Skeletal muscle satellite cell (primary cell): ENCODE measurements at regions not wholly inside any gene's neighbourhood (a gene's known extent, or its start where the extent isn't known, plus 50 kb on each side); places are given as distances from the start of the nearest gene placed in this dataset.
"Not testable (repeated sequence)": the region's sequence is repeated elsewhere in the genome, so short reads cannot be mapped to it uniquely, and the experiment has no call there.

Experiments
- H3K27me3 ChIP-seq: 2 replicates; pipeline ENCODE4 v1.7.0; 2013; ENCODE audit warnings: low read length; ENCODE audit not compliant: control insufficient read depth, insufficient read depth
- H3K36me3 ChIP-seq: 2 replicates; pipeline ENCODE4 v1.7.0; 2013; ENCODE audit warnings: mild to moderate bottlenecking, control low read depth, low read length; ENCODE audit not compliant: insufficient read depth
- H3K4me1 ChIP-seq: 2 replicates; pipeline ENCODE4 v1.7.0; 2013; ENCODE audit warnings: low read length; ENCODE audit not compliant: control insufficient read depth, insufficient read depth
- H3K4me2 ChIP-seq: 2 replicates; pipeline ENCODE4 v1.7.0; 2013; ENCODE audit warnings: mild to moderate bottlenecking, low read length
- H3K4me3 ChIP-seq: 2 replicates; pipeline ENCODE4 v1.7.0; 2013; ENCODE audit warnings: low read length
- H3K9ac ChIP-seq: 2 replicates; pipeline ENCODE4 v1.7.0; 2013; ENCODE audit warnings: mild to moderate bottlenecking, low read depth, low read length, moderate library complexity
- H3K9me3 ChIP-seq: replicated peaks from 2 replicates; pipeline ENCODE4 v1.7.0; 2013; ENCODE audit warnings: mild to moderate bottlenecking, control low read depth, low read length

DNA sequence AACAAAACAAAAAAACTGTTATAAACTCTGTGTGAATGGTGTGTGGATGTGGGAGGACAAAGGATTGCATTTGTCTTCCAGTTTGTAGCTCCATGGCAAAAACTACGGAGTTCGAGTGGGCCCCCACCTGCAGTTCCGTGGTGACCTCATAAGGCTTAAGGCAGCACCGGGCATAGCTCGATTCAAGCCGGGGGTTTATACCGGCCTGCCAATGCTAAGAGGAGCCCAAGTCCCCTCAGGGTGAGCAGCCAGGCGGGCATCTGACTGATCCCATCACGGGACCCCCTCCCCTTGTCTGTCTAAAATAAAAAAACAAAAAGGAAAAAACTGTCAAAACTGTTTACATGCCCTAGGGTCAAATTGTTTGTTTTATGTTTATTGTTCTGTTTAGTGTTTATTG is 463.2 kb upstream of the HTR1E start:
- H3K4me1 ChIP-seq, result no peaks in the 10 kb centered on the region
- H3K9ac ChIP-seq, result no peak overlapping the region
- H3K4me2 ChIP-seq, result no peak overlapping the region
- H3K4me3 ChIP-seq, result no peak overlapping the region
- H3K36me3 ChIP-seq, result no peaks in the 10 kb centered on the region
- peaks cover 5% of the 10 kb centered on the region for H3K9me3 ChIP-seq
- no peaks in the 10 kb centered on the region for H3K27me3 ChIP-seq

DNA sequence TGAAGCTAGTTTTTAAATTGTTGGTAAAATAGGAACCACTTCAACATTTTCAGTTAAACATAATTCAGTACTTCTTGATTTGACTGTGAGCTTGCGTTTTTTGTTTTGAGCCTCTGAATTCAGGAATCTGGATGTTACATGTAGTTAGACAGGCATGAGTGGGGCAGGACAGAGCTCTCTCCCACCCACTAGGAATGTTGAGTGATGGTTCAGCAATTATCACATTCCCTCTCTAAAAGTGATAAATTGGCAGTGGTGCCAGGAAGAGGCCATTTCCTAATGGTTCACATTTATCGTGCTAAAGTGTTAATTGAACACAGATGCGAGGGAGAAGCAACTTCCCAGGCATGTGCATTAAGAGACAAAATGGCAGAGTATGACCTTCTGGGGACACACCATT is 465.5 kb upstream of the HTR1E start:
- no peaks in the 10 kb centered on the region for H3K27me3 ChIP-seq
- no peak overlapping the region for H3K4me3 ChIP-seq
- peaks cover 5% of the 10 kb centered on the region for H3K9me3 ChIP-seq
- no peaks in the 10 kb centered on the region for H3K36me3 ChIP-seq
- no peak overlapping the region for H3K4me2 ChIP-seq
- no peak overlapping the region for H3K9ac ChIP-seq
- no peaks in the 10 kb centered on the region for H3K4me1 ChIP-seq

DNA sequence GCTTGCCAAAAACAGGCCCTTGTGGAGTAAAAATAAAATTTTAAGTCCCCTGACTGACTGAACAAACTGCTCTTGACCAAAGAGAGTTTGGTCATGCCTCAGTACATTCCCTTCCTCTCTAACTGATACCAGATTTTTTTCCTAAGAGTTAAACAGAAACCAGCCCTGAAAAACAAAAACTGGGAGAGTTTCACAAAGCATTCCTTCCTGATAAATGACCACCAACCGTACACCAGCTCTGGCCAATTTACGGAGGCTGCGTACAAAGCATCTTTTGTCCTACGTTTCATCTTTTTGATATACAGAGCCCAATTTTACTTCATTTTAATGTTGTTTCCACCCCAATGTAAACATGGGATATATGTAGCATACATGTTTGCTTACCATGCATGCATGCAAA is 477.4 kb upstream of the HTR1E start:
- no peaks in the 10 kb centered on the region for H3K9me3 ChIP-seq
- H3K4me3 ChIP-seq, result no peak overlapping the region
- no peaks in the 10 kb centered on the region for H3K27me3 ChIP-seq
- H3K9ac ChIP-seq, result no peak overlapping the region
- H3K36me3 ChIP-seq, result no peaks in the 10 kb centered on the region
- H3K4me2 ChIP-seq, result no peak overlapping the region
- H3K4me1 ChIP-seq, result no peaks in the 10 kb centered on the region

DNA sequence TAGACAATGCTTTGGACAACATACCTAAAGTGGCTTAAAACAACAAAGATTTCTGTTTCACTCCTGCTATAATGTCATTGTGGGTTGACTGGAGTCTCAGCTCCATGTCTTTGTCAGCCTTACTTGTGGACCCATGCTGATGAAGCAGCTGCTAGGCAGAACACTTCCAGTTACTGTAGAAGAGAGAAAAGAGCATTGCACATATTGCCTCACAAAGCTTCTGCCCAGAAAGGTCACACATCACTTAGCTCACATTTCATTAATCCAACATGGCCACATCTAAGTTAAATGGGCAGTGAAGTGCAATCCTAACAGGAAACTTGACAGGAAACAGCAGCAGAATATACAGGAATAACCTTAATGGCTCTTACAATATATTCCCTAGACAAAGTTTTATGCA is 480.5 kb upstream of the HTR1E start:
- no peaks in the 10 kb centered on the region for H3K9me3 ChIP-seq
- no peaks in the 10 kb centered on the region for H3K4me1 ChIP-seq
- H3K4me2 ChIP-seq, result no peak overlapping the region
- no peak overlapping the region for H3K9ac ChIP-seq
- no peaks in the 10 kb centered on the region for H3K27me3 ChIP-seq
- no peaks in the 10 kb centered on the region for H3K36me3 ChIP-seq
- no peak overlapping the region for H3K4me3 ChIP-seq

DNA sequence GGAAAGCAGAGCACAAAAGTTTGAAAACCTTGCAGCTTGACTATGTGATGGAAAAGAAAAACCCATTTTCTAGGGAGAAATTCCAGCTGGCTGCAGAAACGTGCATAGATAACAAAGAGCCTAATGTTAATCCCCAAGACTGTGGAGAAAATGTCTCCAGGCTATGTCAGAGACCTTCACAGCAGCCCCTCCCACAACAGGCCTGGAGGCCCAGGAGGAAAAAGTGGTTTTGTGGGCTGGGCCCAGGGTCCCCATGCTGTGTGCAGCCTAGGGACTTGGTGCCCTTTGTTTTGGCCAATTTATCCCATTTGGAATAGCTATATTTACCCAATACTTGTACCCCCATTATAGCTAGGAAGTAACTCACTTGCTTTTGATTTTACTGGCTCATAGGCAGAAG is 484.1 kb upstream of the HTR1E start:
- no peak overlapping the region for H3K4me3 ChIP-seq
- H3K9me3 ChIP-seq, result no peaks in the 10 kb centered on the region
- H3K36me3 ChIP-seq, result no peaks in the 10 kb centered on the region
- no peak overlapping the region for H3K4me2 ChIP-seq
- H3K4me1 ChIP-seq, result no peaks in the 10 kb centered on the region
- H3K27me3 ChIP-seq, result no peaks in the 10 kb centered on the region
- H3K9ac ChIP-seq, result no peak overlapping the region

DNA sequence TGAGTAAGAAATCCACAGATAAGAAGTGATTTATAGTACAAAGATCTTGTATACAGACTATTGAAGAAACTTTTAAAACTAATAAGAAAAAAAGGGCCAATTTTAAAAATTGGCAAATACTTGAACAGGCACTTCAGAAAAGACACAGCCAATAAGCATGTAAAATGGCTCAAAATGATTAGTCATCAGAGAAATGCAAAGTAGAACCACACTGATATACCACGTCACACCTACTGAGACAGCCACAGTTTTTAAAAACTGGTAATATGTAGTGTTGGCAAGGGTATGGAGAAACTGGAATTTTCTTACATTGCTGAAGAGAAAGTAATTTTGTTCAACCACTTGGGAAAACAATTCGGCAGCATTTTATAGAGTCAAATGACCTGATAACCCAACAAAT is 488.9 kb upstream of the HTR1E start:
- no peaks in the 10 kb centered on the region for H3K27me3 ChIP-seq
- H3K4me3 ChIP-seq, result no peak overlapping the region
- no peak overlapping the region for H3K4me2 ChIP-seq
- no peaks in the 10 kb centered on the region for H3K4me1 ChIP-seq
- H3K36me3 ChIP-seq, result no peaks in the 10 kb centered on the region
- no peak overlapping the region for H3K9ac ChIP-seq
- no peaks in the 10 kb centered on the region for H3K9me3 ChIP-seq

DNA sequence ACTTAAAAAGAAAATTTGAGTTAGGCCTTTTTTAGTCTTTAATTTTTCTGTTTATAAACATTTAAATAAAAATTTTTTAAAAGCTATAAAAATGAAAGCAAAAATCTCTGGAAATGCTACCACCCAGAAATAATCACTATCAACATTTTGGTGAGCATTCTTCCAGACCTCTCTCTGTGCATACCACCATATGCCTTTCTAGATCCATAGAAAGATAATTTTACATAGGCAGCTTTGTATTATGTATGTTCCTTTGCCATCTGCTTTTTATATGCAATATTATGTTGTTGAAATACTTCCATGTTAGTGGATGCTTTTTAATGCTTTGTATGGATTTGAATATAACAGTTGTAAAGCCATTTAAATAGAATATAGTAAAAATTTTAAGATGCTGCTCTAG is 496.7 kb upstream of the HTR1E start:
- Histone ChIP-seq H3K27me3 (no peaks in the 10 kb centered on the region), H3K9me3 (no peaks in the 10 kb centered on the region), H3K4me3 (no peak overlapping the region)

DNA sequence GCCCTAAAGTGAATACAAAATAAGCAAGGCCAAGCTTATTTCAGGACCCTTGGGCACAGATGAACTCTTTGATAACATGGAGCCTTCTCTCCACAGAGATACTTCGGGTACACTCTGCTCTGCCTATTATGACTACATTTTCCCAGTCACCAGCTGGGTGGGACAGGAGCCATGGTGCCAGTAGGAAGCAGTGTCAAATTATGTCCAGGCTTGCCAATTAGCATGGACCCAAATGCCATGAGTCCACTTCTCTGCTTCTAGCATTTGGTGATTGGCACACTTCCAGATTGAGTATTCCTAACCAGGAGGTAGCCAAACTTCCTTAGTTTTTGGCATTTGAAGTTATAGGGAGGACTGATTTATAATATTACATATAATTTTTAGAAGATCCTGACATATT is 513.8 kb upstream of the HTR1E start:
- no peak overlapping the region for H3K4me2 ChIP-seq
- no peak overlapping the region for H3K4me3 ChIP-seq
- H3K9me3 ChIP-seq, result no peaks in the 10 kb centered on the region
- no peaks in the 10 kb centered on the region for H3K36me3 ChIP-seq
- no peaks in the 10 kb centered on the region for H3K4me1 ChIP-seq
- no peaks in the 10 kb centered on the region for H3K27me3 ChIP-seq
- no peak overlapping the region for H3K9ac ChIP-seq

More for the DNA sequence above, 496.7 kb upstream of the HTR1E start:
- H3K4me1 ChIP-seq, result no peaks in the 10 kb centered on the region
- H3K36me3 ChIP-seq, result no peaks in the 10 kb centered on the region
- H3K9ac ChIP-seq, result no peak overlapping the region
- no peak overlapping the region for H3K4me2 ChIP-seq

DNA sequence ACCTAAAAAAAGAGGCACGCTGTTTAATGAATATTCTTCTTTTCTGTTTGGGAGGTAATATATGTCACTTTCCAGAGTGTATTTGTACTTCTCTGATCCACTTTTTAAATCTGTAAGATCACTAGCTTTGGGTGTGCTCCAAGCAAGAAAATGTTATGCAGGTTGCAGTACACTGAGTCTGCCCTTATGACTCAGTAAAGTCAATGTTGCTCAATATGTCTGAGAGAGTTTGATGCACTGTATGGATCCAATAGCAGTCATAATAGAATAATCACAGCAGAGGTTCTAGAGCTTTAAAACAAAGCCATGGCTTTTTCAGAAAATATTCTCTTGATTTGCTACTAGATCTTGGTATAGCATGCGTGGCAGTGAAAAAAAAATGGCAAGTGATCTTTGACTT is 525.3 kb upstream of the HTR1E start:
- Histone ChIP-seq H3K4me3 (no peak overlapping the region), H3K4me1 (no peaks in the 10 kb centered on the region), H3K27me3 (no peaks in the 10 kb centered on the region), H3K36me3 (no peaks in the 10 kb centered on the region), H3K9me3 (no peaks in the 10 kb centered on the region), H3K9ac (no peak overlapping the region), H3K4me2 (no peak overlapping the region)

DNA sequence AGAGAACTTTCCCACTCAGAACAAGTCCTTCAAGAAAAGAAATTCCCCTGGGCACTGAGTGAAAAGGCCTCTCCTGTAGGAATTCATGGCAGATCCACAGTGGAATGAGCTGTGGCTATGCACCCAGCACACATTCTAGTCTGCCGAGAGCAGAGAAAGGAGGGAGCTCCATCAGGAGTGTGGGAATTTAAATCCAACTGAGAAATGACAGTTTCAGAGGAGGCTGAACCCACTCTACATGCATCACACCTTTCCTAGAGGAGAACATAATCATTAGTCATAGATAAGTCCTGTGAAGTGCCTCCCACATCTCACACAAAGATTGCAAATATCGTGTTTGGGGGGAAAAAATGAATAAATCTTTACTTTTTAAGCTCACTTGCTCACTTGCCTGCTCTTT is 530.2 kb upstream of the HTR1E start:
- no peaks in the 10 kb centered on the region for H3K27me3 ChIP-seq
- no peak overlapping the region for H3K9ac ChIP-seq
- peaks cover 4% of the 10 kb centered on the region for H3K9me3 ChIP-seq
- H3K36me3 ChIP-seq, result no peaks in the 10 kb centered on the region
- no peaks in the 10 kb centered on the region for H3K4me1 ChIP-seq
- H3K4me2 ChIP-seq, result no peak overlapping the region
- H3K4me3 ChIP-seq, result no peak overlapping the region

DNA sequence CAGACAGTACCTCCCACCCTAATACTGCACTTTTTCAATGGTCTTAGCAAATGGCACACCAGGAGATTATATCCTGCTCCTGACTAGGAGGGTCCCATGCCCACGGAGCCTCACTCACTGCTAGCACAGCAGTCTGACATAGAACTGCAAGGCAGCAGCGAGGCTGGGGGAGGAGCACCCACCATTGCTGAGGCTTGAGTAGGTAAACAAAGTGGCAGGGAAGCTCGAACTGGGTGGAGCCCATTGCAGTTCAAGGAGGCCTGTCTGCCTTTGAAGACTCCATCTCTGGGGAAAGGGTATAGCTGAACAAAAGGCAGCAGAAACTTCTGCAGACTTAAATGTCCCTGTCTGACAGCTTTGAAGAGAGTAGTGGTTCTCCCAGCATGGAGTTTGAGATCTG is 544.5 kb upstream of the HTR1E start:
- not testable (repeated sequence) for H3K9me3 ChIP-seq, H3K27me3 ChIP-seq, H3K4me2 ChIP-seq, H3K9ac ChIP-seq, H3K4me1 ChIP-seq, H3K36me3 ChIP-seq, H3K4me3 ChIP-seq

DNA sequence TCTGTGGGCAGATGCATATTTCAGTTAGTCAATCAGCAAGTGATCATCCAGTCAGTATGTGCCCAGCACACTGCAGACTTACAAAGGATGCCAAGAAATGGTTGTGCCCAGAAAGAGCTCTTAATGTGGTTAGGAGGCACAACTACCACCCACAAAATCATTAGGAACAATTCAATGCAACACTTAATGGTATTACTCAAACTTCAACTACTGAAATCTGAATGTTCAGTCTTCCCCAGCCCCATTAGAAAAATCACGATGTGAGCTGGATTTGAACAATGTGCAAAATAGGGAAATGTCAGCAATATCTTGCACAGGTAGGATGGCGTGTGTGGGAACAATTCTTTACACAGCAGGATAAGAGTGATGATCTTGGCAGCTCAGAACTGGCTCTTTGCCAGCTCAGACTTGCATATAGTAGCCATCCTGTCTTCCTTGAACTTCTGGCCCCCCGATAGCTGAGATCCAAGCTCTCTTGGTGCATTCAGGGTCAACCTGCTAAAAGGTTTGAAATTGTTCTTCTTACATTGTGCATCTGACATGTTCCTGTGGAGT is 556.7 kb upstream of the HTR1E start:
- Histone ChIP-seq H3K4me2 (no peak overlapping the region), H3K27me3 (no peaks in the 10 kb centered on the region), H3K4me1 (no peaks in the 10 kb centered on the region), H3K36me3 (no peaks in the 10 kb centered on the region), H3K4me3 (no peak overlapping the region), H3K9me3 (peaks cover 3% of the 10 kb centered on the region), H3K9ac (no peak overlapping the region)
